ENCODE measurements at regions not wholly inside any gene's neighbourhood (a gene's known extent, or its start where the extent isn't known, plus 50 kb on each side); places are given as distances from the start of the nearest gene placed in this dataset.
"Not testable (repeated sequence)": the region's sequence is repeated elsewhere in the genome, so short reads cannot be mapped to it uniquely, and the experiment has no call there.

DNA sequence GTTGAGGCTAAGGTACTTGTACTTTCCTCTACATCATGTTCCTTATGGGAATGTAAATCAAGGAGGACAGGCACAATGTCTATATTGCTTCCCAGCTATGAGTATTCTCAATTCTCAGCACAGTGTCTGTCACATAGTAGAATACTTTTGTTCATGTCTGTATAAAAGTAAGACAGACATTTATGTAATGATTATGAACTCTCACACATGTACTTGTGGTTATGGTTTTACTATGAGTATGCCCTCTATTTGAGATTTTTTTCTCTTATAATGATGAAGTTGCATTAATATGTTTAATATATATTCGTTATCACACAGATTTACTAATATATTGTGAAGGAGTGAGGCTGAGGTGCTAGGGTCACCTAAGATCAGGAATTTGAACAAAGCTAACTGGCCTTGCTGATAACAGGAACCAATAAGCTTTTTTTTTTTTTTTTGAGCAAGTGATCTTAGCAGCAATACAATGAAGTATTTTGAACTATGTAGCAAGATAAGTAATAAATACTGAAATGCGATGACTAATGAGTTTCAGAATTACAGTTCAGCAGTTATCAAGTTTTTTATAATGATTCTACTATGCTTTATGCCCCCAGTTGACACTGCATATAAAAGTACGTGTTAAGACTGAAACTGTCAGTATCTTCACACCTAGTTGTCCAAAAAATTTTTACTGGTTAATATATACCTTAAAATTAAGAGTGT, 623.1 kb downstream of the HTR1B start:
- FAIRE-seq = no peak

DNA sequence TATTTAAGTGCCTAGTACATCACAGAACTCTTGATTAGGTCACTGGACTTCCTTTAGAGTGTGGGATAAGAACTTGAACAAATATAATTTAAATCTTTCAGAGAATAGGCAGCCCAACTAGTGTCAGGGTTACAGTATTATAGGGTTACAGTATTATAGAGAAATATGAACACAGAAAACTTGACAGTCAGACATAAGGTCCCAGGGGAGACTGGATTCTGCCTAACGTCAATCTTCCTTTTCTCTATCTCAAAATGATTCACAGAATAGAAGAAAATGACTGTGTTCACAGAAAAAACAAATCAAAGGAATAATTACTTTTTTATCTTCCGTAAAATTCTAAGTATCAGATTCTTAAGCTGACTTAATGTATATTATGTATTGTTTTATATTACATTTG, 623.8 kb downstream of the HTR1B start:
- no peak for FAIRE-seq

DNA sequence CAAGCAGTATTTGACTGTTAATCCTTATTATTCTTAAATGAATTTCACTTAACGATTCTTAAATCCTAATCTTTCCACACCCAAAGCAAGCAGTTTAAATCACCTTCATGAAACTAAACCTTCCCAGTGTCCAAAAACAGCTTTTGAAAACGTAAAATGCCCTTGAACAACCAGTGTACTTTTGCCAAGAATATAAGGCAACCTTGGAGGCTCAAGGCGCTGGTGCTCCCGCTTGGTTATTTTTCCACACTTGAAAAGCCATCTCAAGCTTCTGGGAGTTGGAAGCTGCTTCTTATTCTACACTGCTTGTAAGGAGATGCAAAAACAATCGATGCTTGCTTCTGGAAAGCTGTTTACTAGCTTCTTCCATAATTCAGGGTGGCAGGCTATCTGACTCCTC, 625.7 kb downstream of the HTR1B start:
- no peak for FAIRE-seq

DNA sequence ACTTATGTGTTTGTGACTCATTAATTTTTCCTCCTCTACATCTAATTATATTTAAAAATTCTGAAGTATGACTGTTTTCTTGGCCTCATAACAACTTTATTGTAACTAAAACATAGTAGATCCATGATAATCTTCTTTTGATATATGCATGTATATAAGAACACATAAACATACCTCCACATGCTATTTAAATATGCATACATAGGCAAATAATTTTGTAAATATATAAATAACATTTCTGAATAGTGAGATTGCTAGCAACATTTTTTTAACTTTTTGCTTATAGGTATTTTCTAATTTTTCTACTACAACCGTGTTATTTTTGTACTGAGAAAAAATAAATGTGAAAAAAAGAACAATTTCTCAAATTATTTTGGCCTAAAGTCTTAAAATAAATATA, 627.6 kb downstream of the HTR1B start:
- no peak for FAIRE-seq

DNA sequence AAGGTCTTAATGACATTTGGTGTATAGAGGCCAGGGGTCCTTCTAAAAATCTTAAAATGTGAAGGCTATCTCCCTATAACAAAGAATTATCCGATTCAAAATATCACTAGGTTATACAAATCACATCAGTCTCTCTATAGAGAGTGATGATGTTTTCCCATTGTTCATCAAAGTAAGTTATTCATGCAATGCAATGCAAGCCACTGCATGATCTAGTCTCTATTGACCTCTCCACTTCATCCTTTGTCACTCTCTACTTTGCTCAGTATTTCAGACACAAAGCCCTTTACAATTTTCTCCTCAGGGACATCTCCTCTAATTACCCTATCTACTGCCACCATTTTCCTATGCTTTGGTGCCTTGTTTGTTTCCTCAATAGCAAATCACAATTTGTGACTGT, 628.0 kb downstream of the HTR1B start:
- FAIRE-seq = no peak

DNA sequence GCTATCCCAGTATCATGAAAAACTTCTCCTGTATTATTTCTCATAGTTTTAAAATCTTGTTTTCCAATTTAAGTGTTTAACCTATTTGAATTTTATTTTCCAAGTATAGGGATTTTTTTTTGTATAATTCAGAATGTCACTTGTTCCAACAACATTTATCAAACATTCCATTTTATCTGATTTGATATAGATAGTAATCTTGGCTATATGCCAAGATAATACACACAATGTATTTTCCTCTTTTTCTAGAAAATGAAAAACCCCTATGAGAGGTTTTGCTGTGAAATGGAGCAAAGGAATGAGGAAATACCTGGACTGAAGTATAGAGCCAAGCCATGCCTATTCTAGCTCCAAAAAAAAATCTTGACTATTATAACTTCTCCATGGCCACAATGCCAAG, 628.9 kb downstream of the HTR1B start:
- FAIRE-seq = no peak

DNA sequence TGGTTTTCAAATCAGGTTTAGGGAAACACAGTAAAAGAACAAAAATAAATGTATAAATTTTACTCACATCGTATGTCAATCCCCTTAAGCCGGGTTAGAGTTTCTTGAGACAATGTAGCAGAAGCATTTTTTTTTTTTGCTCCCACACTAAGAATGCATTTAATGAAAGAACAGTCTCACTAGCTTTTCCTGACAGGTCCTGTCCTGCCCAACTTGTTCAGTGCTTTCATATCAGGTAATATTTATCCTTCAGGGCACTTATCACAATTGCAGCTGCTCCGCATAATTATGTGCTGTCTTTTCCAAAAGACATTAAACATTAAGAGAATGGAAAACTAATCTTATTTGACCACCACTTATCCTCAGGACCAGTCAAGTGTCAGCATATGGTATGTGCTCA, 632.0 kb downstream of the HTR1B start:
- no peak for FAIRE-seq

DNA sequence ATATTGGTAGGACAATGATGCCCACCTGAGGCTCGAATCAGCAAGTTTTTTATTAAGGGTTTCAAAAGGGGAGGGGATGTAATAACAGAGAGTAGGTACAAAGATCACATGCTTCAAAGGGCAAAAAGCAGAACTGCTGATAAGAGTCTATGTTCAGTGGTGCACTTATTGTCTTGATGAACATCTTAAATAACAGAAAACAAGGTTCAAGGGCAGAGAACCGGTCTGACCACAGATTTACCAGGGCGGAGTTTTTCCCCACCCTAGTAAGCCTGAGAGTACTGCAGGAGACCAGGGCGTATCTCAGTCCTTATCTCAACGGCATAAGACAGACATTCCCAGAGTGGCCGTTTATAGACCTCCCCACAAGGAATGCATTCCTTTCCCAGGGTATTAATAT, 639.7 kb downstream of the HTR1B start:
- FAIRE-seq = not testable (repeated sequence)

DNA sequence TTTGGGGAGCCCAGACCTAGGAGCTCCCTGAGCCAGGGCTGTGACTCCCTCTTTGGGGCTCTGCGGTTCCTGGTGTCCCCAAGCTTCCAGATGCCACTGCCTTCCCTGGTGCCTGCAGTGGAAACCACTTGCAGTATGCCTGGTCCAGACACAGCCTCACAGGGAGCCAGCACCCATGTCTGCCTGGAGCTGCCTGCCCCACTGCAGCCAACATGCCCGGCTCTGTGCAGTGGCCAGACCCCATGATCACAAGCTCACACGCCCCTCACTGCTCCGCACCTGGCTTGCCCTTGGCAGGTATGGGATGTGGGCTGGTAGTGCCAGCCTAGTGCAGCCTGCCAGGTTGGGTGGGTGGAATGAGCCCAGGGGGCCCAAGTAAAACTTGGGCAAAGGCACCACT, 644.8 kb downstream of the HTR1B start:
- FAIRE-seq = no peak

DNA sequence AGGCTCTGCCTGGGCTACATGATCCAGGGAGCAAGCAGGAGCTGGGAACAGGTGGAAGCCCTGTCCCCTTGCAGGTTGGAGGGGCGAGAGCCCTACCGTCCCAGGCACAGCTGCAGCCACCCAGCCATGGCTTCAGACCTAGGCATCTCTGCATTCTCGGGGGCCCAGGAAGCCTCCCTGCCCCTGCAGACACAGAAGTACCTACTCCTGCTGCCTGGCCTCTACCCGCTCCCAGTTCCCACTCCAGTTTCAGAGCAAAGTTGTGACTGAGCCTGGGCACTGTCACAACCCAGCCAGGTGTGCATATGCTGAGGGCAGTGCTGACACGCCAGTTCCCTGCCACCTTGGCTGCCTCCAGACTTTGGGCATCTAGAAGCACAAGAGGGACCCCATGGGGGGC, 645.9 kb downstream of the HTR1B start:
- no peak for FAIRE-seq

DNA sequence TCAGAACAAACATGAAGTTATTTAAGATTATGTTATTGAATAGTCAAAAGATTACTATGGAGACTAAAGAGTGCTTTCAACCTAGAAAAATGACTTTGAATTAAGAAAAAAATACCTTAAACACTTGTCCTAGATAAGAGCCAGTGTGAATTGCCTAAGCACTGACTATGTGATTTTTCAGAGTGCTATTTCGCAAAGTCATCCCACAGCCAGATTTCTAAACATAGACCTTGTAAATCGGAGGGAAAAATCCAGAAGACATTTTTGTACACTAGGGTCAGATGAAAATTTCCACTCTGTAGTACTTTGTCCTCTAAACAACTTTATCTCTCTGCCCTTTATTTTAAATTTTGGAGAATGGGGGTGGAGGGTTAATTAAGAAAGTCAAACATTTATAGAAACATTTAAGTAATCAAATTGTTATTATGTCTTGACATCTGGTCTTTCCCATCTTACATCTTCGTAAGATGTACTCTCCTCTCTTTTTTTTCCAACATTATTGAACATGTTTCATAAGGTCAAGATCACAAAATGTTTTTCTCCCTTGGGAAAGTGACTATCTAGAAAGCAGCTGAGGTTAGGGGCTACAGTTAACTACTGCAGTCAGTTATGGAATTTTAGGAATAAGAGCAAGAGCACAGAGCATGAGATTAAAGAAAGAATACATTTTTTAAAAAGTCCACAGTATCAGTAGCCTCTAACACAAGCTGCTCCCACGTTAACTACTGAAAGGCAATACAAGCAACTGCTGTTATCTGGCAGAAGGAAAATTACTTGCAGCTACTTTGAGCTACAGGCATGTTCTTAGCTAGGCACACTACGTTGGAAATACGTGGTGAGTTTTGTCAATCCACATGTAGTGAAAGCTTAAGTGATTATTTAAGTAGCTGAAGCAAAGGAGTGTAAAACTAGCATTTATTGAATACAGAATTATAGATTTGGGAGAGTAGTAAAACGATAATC, 648.5 kb downstream of the HTR1B start:
- FAIRE-seq = peak; percentile 62

DNA sequence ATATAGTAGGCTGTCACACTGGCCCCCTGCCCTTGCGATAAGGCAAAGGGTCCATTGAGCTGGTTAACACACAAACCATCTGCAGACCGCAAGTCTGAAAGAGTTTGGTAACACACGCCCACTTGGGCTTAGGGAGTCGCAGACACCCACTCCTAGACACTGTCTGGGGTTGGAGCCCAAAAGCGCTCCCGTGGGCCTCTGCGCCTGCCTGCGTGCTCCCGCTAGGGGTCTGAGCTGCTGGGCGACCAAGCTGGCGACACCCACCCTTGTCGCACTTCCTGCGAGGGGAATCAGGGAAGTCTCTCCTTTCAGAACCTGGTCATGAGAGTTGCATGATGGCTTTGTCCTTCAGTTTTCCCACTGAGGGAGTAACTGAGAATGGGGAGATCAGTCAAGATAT, 653.0 kb downstream of the HTR1B start:
- FAIRE-seq = no peak

DNA sequence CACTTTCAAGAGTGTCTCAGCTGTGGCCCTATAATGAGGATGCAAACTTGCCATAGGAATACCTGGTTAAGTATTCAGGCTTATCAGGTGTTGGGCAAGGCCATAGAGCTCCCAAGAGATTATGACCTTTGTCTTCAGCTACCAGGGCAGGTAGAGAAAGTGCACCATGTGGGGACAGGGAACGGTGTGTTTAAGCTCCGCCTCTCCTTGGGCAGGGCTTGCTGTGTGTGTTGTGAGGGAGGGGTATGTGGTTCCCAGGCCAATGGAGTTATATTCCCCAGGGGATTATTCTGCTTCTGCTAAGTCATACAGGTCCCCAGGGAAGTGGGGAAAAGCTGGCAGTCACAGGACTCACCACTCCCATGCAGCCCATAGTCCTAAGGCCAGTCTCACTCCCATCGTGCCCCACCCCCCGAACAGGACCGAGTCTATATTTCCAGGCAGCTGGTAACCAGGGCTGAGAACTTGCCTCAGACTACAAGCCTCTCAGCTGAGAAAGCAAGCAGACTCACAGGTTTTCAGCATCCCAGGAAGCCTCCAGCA, 660.2 kb downstream of the HTR1B start:
- FAIRE-seq = no peak

DNA sequence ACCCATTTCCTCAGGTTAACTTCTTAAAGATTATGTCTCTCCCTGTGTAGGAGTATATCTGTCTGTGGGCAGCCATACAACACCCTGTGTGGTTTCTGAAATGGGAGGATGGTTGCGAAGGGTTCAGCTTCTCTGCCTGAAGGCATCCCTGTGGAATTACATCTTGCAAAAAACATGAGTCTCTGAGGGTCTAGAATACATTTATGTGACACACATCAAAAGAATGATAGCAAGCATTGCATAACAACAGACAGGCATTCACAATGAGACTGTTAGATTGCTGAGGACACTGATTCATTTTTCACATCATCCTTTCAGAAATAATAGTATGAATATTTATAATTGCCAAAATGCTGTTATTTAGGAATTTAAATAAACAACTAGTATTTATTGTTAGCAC, 670.9 kb downstream of the HTR1B start:
- FAIRE-seq = no peak

DNA sequence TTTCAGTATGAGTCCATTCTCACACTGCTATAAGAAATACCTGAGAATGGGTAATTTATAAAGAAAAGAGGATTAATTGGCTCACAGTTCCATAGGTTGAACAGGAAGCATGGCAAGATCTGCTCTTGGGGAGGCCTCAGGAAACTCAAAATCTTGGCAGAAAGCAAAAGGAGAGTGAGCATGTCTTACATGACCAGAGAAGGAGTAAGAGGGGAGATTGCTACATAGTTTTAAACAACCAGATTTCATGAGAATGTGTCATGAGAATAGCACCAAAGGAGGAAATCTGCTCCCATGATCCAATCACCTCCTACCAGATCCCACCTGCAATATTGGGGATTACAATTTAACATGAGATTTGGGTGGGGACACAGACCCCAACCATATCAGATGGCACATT, 672.4 kb downstream of the HTR1B start:
- no peak for FAIRE-seq

DNA sequence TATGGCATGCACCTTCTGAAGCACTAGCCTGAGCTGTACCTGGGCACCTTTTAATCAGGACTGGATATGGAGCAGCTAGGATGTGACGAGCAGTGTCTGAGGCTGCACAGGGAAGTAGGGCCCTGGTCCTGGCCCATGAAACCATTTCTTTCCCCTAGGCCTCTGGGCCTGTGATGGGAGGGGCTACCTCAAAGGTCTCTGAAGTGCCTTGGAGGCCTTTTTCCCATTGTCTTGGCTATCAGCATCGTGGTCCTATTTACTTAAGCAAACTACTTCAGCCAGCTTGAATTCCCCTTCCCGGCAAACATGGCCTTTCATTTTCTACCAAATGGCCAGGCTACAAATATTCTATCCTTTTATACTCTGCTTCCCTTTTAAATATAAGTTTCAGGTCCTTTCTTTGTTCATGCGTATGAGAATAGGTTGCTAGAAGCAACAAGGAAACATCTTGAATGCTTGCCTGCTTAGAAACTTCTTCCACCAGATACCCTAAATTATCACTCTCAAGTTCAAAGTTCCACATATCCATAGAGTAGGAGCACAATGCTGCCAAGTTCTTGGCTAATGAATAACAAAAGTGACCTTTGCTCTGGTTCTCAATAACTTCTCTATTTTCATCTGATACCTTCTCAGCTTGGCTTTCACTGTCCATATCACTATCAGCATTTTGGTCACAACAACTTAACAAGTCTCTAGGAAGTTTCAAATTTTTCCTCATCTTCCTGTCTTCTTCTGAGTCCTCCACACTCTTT, 673.1 kb downstream of the HTR1B start:
- FAIRE-seq = no peak

DNA sequence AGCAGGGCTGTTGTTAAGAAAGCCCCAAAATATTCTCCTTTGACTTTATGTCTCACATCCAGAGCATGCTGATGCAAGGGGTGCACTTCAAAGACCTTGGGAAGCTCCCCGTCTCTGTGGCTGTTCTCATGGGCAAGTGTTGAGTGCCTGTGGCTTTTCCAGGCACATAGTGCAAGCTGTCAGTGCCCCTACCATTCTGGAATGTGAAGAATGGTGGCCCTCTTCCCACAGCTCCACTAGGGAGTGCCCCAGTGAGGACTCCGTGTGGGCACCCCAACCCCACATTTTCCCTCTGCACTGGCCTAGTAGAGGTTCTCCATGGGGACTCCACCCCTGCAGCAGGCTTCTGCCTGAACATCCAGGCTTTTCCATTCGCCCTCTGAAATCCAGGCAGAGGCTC, 673.7 kb downstream of the HTR1B start:
- no peak for FAIRE-seq

DNA sequence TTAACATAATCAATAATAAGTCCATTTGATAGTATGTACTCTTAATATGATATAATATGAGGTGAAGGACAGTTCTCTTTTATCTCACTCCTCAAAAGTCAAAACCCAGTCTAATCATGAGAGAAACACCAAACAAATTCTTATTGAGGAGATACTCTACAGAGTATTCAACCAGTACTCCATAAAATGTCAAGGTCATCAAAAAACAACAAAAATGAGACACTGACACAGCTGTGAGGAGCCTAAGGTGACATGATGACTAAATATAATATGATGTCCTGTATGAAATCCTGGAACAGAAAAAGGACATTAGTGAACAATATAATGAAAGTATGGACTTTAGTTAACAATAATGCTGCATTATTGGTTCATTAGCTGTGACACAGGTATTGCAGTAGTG, 675.1 kb downstream of the HTR1B start:
- no peak for FAIRE-seq

DNA sequence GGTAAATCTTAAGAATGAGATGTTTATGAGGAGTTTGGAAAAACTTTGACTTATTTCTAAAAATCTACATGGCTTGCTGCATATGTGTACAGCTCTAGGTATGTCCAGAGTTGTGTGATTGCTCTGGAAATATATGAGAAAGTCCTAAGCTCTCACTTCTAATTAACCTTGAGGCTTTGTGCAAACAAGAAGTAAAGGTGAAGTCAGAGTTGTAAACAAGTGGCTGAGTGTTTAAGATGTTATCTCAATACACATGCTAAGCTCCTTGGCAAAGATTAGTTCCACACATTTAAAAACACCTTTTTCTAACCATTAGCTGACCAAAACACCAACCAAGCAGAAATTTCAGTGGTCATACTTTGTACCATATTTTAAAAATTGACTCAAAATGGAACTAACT, 684.2 kb downstream of the HTR1B start:
- no peak for FAIRE-seq

DNA sequence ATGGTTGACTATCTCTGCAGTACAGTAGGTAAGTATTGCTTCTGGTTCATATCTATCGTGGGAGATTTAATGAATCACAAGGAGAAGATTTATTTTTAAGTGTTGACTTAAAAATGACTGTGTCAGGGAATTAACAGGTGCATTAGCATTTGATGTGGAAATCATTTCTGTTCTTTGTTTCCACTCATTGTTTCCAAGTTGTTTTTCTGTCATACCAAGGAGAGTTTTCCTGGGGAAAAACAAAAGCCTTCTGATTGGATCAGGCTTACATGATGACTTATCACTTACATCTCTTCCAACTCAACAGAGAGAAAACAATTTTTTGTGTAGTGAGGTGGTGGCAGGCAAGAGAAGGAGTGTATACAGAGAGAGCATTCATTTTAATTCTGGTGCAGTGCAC, 686.4 kb downstream of the HTR1B start:
- FAIRE-seq = no peak

DNA sequence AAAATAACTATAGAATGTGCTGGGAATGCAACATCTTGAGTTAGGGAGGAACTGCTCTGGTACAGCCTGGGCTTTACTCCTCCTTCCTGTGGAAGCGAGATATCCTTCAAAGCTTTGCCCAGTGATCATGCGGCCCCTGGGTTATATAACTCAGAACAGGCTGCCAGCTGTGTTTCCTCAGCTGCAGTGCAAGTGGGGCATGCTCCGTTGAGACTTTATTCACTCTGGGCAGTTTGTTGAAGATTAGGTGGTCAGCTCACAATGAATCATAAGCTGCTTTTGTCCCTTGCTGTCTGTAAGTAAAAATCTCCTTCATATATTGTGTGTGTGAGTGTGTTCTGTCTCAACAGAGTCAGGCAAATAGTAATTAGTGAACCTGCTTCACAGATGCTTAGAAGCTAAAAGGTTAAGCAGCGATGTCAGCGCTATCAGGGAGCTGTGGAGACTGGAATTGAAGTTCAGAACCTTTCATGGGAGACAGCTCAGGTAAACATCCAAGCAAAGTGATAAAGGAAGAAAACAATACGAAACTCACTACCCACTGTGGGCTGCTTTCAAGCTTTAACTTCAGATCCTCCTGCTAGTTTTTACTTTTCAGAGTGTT, 688.4 kb downstream of the HTR1B start:
- FAIRE-seq = no peak

DNA sequence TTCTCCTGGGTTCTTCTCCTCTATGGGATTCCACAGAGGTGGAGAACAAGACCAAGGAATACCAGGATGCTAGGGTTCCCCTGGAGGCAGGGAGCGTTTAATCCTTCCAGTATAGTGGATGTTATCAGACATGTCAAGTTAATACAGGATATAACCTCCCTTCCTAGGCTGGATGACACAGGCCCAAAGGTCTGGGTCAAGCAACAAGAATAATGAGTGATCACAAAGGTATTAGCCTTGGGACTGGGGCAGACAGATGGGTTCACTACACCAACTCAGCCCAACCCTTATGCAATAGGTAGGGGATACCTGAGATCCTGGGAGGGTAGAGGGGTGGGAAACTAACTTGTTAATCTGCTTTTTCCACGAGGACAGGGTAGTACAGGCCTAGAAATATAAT, 690.3 kb downstream of the HTR1B start:
- no peak for FAIRE-seq

Data from endometrium (tissue), 2 donors.